Pancreas (tissue), 10 donors: ENCODE measurements at regions not wholly inside any gene's neighbourhood (a gene's known extent, or its start where the extent isn't known, plus 50 kb on each side); places are given as distances from the start of the nearest gene placed in this dataset.

ENCODE experiments used
- ATAC-seq, 4 donors: fragments of 200-7000 bp; cut with Tn5 transposase; one replicate each; pipeline versions ENCODE4 v1.8.0 to v1.9.1; 2020; ENCODE audit warnings: mild to moderate bottlenecking in 4 of 4, moderate library complexity in 4 of 4
- DNase-seq, 6 donors: peaks; one replicate each; pipeline ENCODE4 v3.0.0-alpha.2; 2020
- FAIRE-seq: peaks from 2 replicates; lab custom pipeline; 2012; peaks lifted over from hg19 to GRCh38; lab: Jason Lieb, UNC
- H3K27ac ChIP-seq, 4 donors: fragments of 200-600 bp; sonication (generic); 1 replicate in 3 of 4; 2 replicates in 1 of 4; pipeline versions ENCODE4 v1.5.0 to v1.8.0; 2020
- H3K27me3 ChIP-seq, 4 donors: fragments of 200-600 bp; one replicate each; pipeline ENCODE4 v1.8.0; 2021
- H3K36me3 ChIP-seq, 3 donors: fragments of 200-600 bp; sonication (generic) in 1 of 3; one replicate each; pipeline versions ENCODE4 v1.5.0 to v1.8.0; 2020 to 2021
- H3K4me1 ChIP-seq, 3 donors: fragments of 200-600 bp; one replicate each; pipeline ENCODE4 v1.8.0; 2021
- H3K4me3 ChIP-seq, 4 donors: fragments of 200-600 bp; sonication (generic) in 2 of 4; one replicate each; pipeline versions ENCODE4 v1.5.0 to v1.8.0; 2020 to 2021
- H3K9me3 ChIP-seq, 4 donors: fragments of 200-600 bp; one replicate each; pipeline ENCODE4 v1.8.0; 2021
- WGBS, 2 donors: extraction: QIAGEN DNeasy Blood & Tissue Kit; methylation state at CpG; one replicate each; pipeline ENCODE4 v1.1.7; 2013; 5-methylcytosine and 5-hydroxymethylcytosine counted together
- intact Hi-C, 3 donors: fragments of 100-400 bp; cut with DNase I; formaldehyde crosslinking; loops; one replicate each; pipeline versions ENCODE4 v1.11.1 to v1.14.2; 2022
- TF ChIP-seq, protein P1 (sequence below), 4 donors: fragments of 200-600 bp; sonication (generic) in 3 of 4; IDR thresholded peaks; one replicate each; pipeline versions ENCODE4 v1.5.0 to v1.8.0; 2021; ENCODE audit warnings: antibody characterized with exemption in 4 of 4
- donor health status: healthy with polysubstance abuse.
- donor health status: DM: no; HTN: no; CAD: no; lungs with moderate emphysema.
- donor health status: DM: no; HTN: no; CAD: no.
- donor health status: control.
- donor health status: control.
- donor health status: Bipolar disorder and iron deficiency.
- donor health status: DM: yes; HTN: yes; CAD: no.
- donor health status: DM: no; HTN: no; CAD: no.
- donor health status: DM: no; HTN: no; CAD: no.
- donor health status: DM: yes; HTN: yes; CAD: no.

- intact Hi-C loops = no loop called here
- no peak for FAIRE-seq
- Histone ChIP-seq H3K36me3 (no peaks in the 10 kb centered on the region), H3K4me1 (no peaks in the 10 kb centered on the region), H3K27ac (no peak overlapping the region), H3K9me3 (no peaks in the 10 kb centered on the region), H3K4me3 (no peak overlapping the region), H3K27me3 (no peaks in the 10 kb centered on the region)
- TF ChIP-seq, protein P1, sequence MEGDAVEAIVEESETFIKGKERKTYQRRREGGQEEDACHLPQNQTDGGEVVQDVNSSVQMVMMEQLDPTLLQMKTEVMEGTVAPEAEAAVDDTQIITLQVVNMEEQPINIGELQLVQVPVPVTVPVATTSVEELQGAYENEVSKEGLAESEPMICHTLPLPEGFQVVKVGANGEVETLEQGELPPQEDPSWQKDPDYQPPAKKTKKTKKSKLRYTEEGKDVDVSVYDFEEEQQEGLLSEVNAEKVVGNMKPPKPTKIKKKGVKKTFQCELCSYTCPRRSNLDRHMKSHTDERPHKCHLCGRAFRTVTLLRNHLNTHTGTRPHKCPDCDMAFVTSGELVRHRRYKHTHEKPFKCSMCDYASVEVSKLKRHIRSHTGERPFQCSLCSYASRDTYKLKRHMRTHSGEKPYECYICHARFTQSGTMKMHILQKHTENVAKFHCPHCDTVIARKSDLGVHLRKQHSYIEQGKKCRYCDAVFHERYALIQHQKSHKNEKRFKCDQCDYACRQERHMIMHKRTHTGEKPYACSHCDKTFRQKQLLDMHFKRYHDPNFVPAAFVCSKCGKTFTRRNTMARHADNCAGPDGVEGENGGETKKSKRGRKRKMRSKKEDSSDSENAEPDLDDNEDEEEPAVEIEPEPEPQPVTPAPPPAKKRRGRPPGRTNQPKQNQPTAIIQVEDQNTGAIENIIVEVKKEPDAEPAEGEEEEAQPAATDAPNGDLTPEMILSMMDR (IDR thresholded peaks at IDR 0.05) = no peak
- no peak for ATAC-seq
- WGBS, 2 donors = 68 to 88% methylated on average over 1 of the region's 1 CpG
- DNase-seq = no peak
Observed at GRCh38 chr7:17593819-17594419, 295.5 kb downstream of the AHR start.

DNA sequence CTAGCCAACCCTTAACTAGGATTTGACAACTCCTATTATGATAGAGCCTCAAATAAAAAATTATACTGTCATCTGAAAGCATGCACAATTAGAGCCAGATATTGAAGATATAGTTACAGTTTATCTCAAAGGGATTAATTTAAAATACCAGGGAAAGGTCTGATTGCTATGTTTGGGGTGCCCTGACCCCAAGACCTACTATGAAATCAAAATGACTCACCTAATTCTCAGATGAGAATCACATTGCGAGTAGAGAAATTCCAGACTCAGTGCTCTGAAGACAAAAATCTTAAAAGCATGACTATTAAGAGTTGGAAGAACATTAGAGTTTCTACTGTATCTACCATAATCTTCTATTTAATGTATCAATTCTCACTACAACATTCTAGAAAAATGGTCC lies 297.1 kb downstream of the AHR start:
- Histone ChIP-seq H3K4me1 (no peaks in the 10 kb centered on the region), H3K27ac (no peak overlapping the region), H3K4me3 (no peak overlapping the region), H3K9me3 (no peaks in the 10 kb centered on the region), H3K36me3 (no peaks in the 10 kb centered on the region), H3K27me3 (no peaks in the 10 kb centered on the region)
- WGBS, 2 donors = 74 to 89% methylated on average over 1 of the region's 1 CpG
- TF ChIP-seq, protein P1 (IDR thresholded peaks at IDR 0.05) = no peak
- intact Hi-C loops = no loop called here
- ATAC-seq (no peak), FAIRE-seq (no peak), DNase-seq (no peak)

DNA sequence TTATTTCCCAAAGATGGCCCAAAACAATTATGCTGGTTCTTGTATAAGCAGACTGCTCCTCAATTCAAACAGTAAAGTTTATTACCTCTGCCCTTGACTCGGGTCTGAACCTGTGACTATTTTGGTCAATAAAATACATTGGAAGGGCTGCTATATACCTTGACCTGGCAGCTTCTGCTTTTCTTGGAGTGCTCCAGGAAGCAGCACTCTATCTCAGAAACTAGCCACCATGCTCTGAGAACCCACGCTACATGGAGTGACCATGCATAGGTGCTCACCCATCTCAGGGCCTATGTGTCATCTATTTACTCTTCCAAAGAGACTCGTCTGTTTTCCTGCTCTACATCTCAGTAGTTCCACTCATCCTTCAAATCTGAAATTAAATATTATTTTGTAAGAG lies 299.9 kb downstream of the AHR start:
- Histone ChIP-seq H3K27ac (no peak overlapping the region), H3K36me3 (no peaks in the 10 kb centered on the region), H3K4me3 (no peak overlapping the region), H3K9me3 (no peaks in the 10 kb centered on the region), H3K27me3 (no peaks in the 10 kb centered on the region), H3K4me1 (peaks cover 0 to 3% (median 0%) of the 10 kb centered on the region in 3 donors)
- WGBS, 2 donors = 74 to 76% methylated on average over 3 of the region's 3 CpGs
- ATAC-seq (no peak), FAIRE-seq (no peak), DNase-seq (no peak)
- TF ChIP-seq, protein P1 (IDR thresholded peaks at IDR 0.05) = no peak
- intact Hi-C loops = no loop called here

DNA sequence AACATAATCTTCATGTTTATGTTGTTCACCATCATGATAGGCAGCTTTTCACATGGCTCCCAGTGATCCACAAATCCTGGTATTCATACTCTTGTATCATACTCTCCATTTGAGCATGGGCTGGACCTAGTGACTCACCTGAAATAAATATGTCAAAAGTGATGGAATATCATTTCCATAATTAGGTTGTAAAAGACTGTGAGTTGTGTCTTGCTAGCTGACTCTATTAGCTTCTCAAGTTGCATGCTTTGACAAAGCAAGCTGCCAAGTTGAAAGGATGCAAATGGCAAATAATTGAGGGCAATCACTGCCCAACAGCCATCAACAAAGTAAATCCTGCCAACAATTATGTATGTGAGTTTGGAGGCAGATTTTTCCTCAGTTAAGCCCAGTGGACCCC lies 300.4 kb downstream of the AHR start:
- Histone ChIP-seq H3K27ac (no peak overlapping the region), H3K4me3 (no peak overlapping the region), H3K36me3 (no peaks in the 10 kb centered on the region), H3K9me3 (no peaks in the 10 kb centered on the region), H3K4me1 (peaks cover 0 to 3% (median 0%) of the 10 kb centered on the region in 3 donors), H3K27me3 (no peaks in the 10 kb centered on the region)
- intact Hi-C loops = no loop called here
- FAIRE-seq (no peak), ATAC-seq (no peak), DNase-seq (no peak)
- TF ChIP-seq, protein P1 (IDR thresholded peaks at IDR 0.05) = no peak

DNA sequence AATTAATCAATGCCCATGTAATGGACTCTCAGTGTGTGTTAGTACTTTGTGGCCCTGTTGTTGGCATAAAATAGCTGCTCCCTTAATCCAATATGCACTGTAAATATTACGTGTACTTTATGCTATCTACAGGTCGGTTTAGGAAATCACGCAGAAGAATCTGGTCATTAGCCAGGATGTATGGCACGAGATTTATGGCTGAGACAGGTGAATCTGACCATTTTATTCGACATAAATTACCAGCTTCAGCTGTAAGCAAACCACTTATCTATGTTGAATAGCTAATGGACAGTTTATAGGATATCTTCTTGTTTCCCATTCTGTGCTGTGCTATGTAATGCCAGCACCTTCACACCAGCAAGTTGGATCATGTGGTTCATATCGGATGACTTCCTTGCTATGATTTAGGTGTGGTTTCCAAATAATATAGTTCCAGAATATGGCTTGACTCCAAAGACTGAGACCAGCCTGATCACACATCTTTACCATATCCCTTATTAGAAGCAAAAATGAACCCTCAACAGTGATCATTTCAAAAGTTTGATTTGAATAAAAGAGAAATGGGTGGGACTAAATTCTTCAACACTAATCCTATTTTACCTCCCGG lies 301.4 kb downstream of the AHR start:
- H3K4me3 ChIP-seq = no peak overlapping the region
- ATAC-seq (peak in 2 of 4 donors; percentile 14 to 26), FAIRE-seq (no peak), DNase-seq (no peak)
- TF ChIP-seq, protein P1 (IDR thresholded peaks at IDR 0.05) = no peak
- 65 to 70% methylated on average over 7 of the region's 7 CpGs for WGBS, 2 donors
- no peaks in the 10 kb centered on the region for H3K9me3 ChIP-seq
- H3K27ac ChIP-seq = no peak overlapping the region
- intact Hi-C loops = no loop called here
- H3K36me3 ChIP-seq = no peaks in the 10 kb centered on the region
- H3K4me1 ChIP-seq = peaks cover 0 to 3% (median 0%) of the 10 kb centered on the region in 3 donors
- H3K27me3 ChIP-seq = no peaks in the 10 kb centered on the region
